Urothelium cell line (cell line): ENCODE measurements at regions not wholly inside any gene's neighbourhood (a gene's known extent, or its start where the extent isn't known, plus 50 kb on each side); places are given as distances from the start of the nearest gene placed in this dataset.

Experiments used
- DNase-seq: peaks from one replicate; pipeline ENCODE4 v3.0.0; 2011; ENCODE audit warnings: low spot score, mixed read lengths
- FAIRE-seq: peaks from 2 replicates; lab custom pipeline; 2011; peaks lifted over from hg19 to GRCh38; lab: Jason Lieb, UNC

GRCh38 chr1:198901266-198901665, 262.4 kb downstream of the PTPRC start:
- FAIRE-seq: no peak
- DNase-seq: no peak

- FAIRE-seq (no peak), DNase-seq (no peak)
Measured at GRCh38 chr1:198902655-198903054, 263.8 kb downstream of the PTPRC start.

GRCh38 chr1:198903203-198903602, 264.4 kb downstream of the PTPRC start:
- FAIRE-seq: no peak
- no peak for DNase-seq

GRCh38 chr1:198903621-198904020, 264.8 kb downstream of the PTPRC start:
- FAIRE-seq: no peak
- DNase-seq: no peak

- FAIRE-seq (no peak), DNase-seq (no peak)
Measured at GRCh38 chr1:198904321-198904720, 265.5 kb downstream of the PTPRC start.

GRCh38 chr1:198906739-198907422, 268.0 kb downstream of the PTPRC start:
- FAIRE-seq (no peak), DNase-seq (no peak)

GRCh38 chr1:198907423-198907746, 268.5 kb downstream of the PTPRC start:
- FAIRE-seq: no peak
- no peak for DNase-seq

GRCh38 chr1:198908995-198909394, 270.2 kb downstream of the PTPRC start:
- DNase-seq (no peak), FAIRE-seq (no peak)

- FAIRE-seq (no peak), DNase-seq (no peak)
Measured at GRCh38 chr1:198909973-198910372, 271.1 kb downstream of the PTPRC start.

GRCh38 chr1:198910816-198911215, 272.0 kb downstream of the PTPRC start:
- FAIRE-seq (no peak), DNase-seq (no peak)

GRCh38 chr1:198912046-198912445, 273.2 kb downstream of the PTPRC start:
- no peak for FAIRE-seq

GRCh38 chr1:198913667-198914066, 274.8 kb downstream of the PTPRC start:
- DNase-seq: no peak

More at GRCh38 chr1:198912046-198912445, 273.2 kb downstream of the PTPRC start:
- no peak for DNase-seq

GRCh38 chr1:198915327-198916231, 276.7 kb downstream of the PTPRC start:
- FAIRE-seq: no peak

More at GRCh38 chr1:198913667-198914066, 274.8 kb downstream of the PTPRC start:
- no peak for FAIRE-seq

GRCh38 chr1:198917226-198917625, 278.4 kb downstream of the PTPRC start:
- FAIRE-seq (no peak), DNase-seq (no peak)

More at GRCh38 chr1:198915327-198916231, 276.7 kb downstream of the PTPRC start:
- DNase-seq: no peak

GRCh38 chr1:198918920-198919319, 280.1 kb downstream of the PTPRC start:
- DNase-seq: no peak
- FAIRE-seq: no peak

GRCh38 chr1:198919667-198920398, 281.0 kb downstream of the PTPRC start:
- DNase-seq (no peak), FAIRE-seq (no peak)

GRCh38 chr1:198922638-198923430, 284.0 kb downstream of the PTPRC start:
- DNase-seq (no peak), FAIRE-seq (no peak)

- FAIRE-seq (no peak), DNase-seq (no peak)
Measured at GRCh38 chr1:198923993-198924392, 285.2 kb downstream of the PTPRC start.

GRCh38 chr1:198925567-198925966, 286.7 kb downstream of the PTPRC start:
- DNase-seq (no peak), FAIRE-seq (no peak)

GRCh38 chr1:198927129-198927528, 288.3 kb downstream of the PTPRC start:
- no peak for DNase-seq
- FAIRE-seq: no peak
